Keratinocyte (primary cell): ENCODE measurements at regions not wholly inside any gene's neighbourhood (a gene's known extent, or its start where the extent isn't known, plus 50 kb on each side); places are given as distances from the start of the nearest gene placed in this dataset.

ENCODE experiments used
- DNase-seq: peaks from one replicate; pipeline ENCODE4 v3.0.0-alpha.2; 2011; ENCODE audit warnings: low read depth, missing footprints, low spot score
- FAIRE-seq: peaks from 2 replicates; lab custom pipeline; 2011; peaks lifted over from hg19 to GRCh38; lab: Jason Lieb, UNC
- H2AFZ ChIP-seq: 2 replicates; pipeline ENCODE4 v1.6.0; 2012; ENCODE audit warnings: low read length, control low read depth, inconsistent platforms; ENCODE audit not compliant: control insufficient read depth
- H3K27ac ChIP-seq: 2 replicates; pipeline ENCODE4 v1.5.1; 2011; ENCODE audit warnings: low read length; ENCODE audit not compliant: control insufficient read depth, insufficient read depth
- H3K27me3 ChIP-seq: 3 replicates; pipeline ENCODE4 v1.6.0; 2011; ENCODE audit warnings: low read length; ENCODE audit not compliant: control insufficient read depth, insufficient read depth; ENCODE audit errors: extremely low read depth
- H3K36me3 ChIP-seq, 2 experiments: 2 replicates in 1 of 2; 3 replicates in 1 of 2; pipeline ENCODE4 v1.5.1; 2011; ENCODE audit warnings: low read length in 2 of 2, mild to moderate bottlenecking in 1 of 2; ENCODE audit not compliant: control insufficient read depth in 2 of 2, insufficient read depth in 2 of 2; ENCODE audit errors: extremely low read depth in 1 of 2
- H3K4me1 ChIP-seq: 3 replicates; pipeline ENCODE4 v1.5.1; 2011; ENCODE audit warnings: low read length; ENCODE audit not compliant: control insufficient read depth, insufficient read depth; ENCODE audit errors: extremely low read depth
- H3K4me2 ChIP-seq: 3 replicates; pipeline ENCODE4 v1.6.0; 2011; ENCODE audit warnings: low read depth, low read length; ENCODE audit not compliant: control insufficient read depth, insufficient read depth; ENCODE audit errors: extremely low read depth
- H3K4me3 ChIP-seq, 3 experiments: fragments of 200-600 bp in 1 of 3; sonication (generic) in 1 of 3; 2 replicates in 2 of 3; 3 replicates in 1 of 3; pipeline ENCODE4 v1.5.1; 2011 to 2016; ENCODE audit warnings: low read length in 3 of 3, mild to moderate bottlenecking in 3 of 3, control low read depth in 2 of 3, inconsistent platforms in 1 of 3, low read depth in 1 of 3, mixed read lengths in 1 of 3, mixed run types in 1 of 3, moderate library complexity in 1 of 3; ENCODE audit not compliant: control insufficient read depth in 2 of 3, insufficient read depth in 2 of 3; ENCODE audit errors: extremely low read depth in 1 of 3
- H3K79me2 ChIP-seq: 2 replicates; pipeline ENCODE4 v1.6.0; 2012; ENCODE audit warnings: low read length; ENCODE audit not compliant: control insufficient read depth, insufficient read depth
- H3K9ac ChIP-seq: 3 replicates; pipeline ENCODE4 v1.6.0; 2011; ENCODE audit warnings: low read length; ENCODE audit not compliant: control insufficient read depth, insufficient read depth; ENCODE audit errors: extremely low read depth
- H3K9me1 ChIP-seq: 3 replicates; pipeline ENCODE4 v1.6.0; 2011; ENCODE audit warnings: low read length; ENCODE audit not compliant: control insufficient read depth, insufficient read depth; ENCODE audit errors: extremely low read depth
- H3K9me3 ChIP-seq: 2 replicates; pipeline ENCODE4 v1.5.1; 2012; ENCODE audit warnings: low read depth, low read length; ENCODE audit not compliant: control insufficient read depth
- H4K20me1 ChIP-seq: 3 replicates; pipeline ENCODE4 v1.6.0; 2011; ENCODE audit warnings: low read length; ENCODE audit not compliant: control insufficient read depth, insufficient read depth; ENCODE audit errors: extremely low read depth
- EZH2 ChIP-seq: IDR thresholded peaks from one replicate; pipeline ENCODE4 v1.6.1; 2012; ENCODE audit warnings: inconsistent platforms, mild to moderate bottlenecking, low read length, moderate library complexity
- dilution Hi-C: fragments of 300-500 bp; cut with MboI; formaldehyde crosslinking; loops from one replicate; pipeline ENCODE4 v1.7.0; 2020; ENCODE audit warnings: low sequenced_read_pairs; ENCODE audit not compliant: extremely low pct_ligation_motif_present
- TF ChIP-seq, protein P1 (sequence below), 3 experiments: IDR thresholded peaks in 1 of 3; conservative IDR thresholded peaks in 1 of 3; optimal IDR thresholded peaks in 1 of 3; 2 replicates in 2 of 3; 3 replicates in 1 of 3; pipeline versions ENCODE3 to v1.5.1; 2011; ENCODE audit warnings: low read length in 3 of 3, mild to moderate bottlenecking in 3 of 3, moderate library complexity in 2 of 3, control low read depth in 1 of 3, inconsistent platforms in 1 of 3; ENCODE audit not compliant: insufficient read depth in 2 of 3; ENCODE audit errors: extremely low read depth in 1 of 3

GRCh38 chr1:222306011-222306410 is 241.9 kb downstream of the HHIPL2 start:
- Histone ChIP-seq H3K27me3 (no peaks in the 10 kb centered on the region), H3K4me2 (no peak overlapping the region), H4K20me1 (no peaks in the 10 kb centered on the region), H3K27ac (no peak overlapping the region), H3K4me1 (no peaks in the 10 kb centered on the region), H2AFZ (no peak overlapping the region), H3K36me3 (no peaks in the 10 kb centered on the region), H3K4me3 (no peak overlapping the region), H3K79me2 (no peaks in the 10 kb centered on the region), H3K9ac (no peak overlapping the region), H3K9me3 (no peaks in the 10 kb centered on the region), H3K9me1 (no peaks in the 10 kb centered on the region)
- dilution Hi-C loops = no loop called here
- DNase-seq = no peak
- no peak for FAIRE-seq
- TF ChIP-seq, protein P1, sequence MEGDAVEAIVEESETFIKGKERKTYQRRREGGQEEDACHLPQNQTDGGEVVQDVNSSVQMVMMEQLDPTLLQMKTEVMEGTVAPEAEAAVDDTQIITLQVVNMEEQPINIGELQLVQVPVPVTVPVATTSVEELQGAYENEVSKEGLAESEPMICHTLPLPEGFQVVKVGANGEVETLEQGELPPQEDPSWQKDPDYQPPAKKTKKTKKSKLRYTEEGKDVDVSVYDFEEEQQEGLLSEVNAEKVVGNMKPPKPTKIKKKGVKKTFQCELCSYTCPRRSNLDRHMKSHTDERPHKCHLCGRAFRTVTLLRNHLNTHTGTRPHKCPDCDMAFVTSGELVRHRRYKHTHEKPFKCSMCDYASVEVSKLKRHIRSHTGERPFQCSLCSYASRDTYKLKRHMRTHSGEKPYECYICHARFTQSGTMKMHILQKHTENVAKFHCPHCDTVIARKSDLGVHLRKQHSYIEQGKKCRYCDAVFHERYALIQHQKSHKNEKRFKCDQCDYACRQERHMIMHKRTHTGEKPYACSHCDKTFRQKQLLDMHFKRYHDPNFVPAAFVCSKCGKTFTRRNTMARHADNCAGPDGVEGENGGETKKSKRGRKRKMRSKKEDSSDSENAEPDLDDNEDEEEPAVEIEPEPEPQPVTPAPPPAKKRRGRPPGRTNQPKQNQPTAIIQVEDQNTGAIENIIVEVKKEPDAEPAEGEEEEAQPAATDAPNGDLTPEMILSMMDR (optimal IDR thresholded peaks at IDR 0.05 in 1 of 3, IDR thresholded peaks at IDR 0.05 in 1 of 3, conservative IDR thresholded peaks at IDR 0.05 in 1 of 3; ENCODE audit: extremely low read depth in 1 of 3, insufficient read depth in 2 of 3, low read length in 3 of 3) = no peak

DNA sequence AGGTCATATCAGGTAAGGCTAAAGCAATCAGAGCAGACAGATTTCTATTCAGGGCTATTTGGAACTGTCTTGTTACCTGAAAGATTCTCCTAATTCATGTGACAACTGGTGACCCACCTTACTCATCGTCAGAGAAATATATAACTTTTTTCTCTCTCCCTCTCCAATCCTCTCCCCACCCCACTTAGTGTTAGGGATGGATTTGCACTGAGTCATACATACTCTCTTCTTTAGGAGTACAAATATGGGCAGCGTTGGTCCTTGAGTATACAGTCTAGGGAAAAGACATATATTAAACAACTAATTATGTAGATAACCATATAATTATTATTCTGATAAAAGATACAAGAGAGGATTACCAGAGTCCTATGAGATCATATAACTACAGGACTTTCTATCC is 246.3 kb downstream of the HHIPL2 start:
- Histone ChIP-seq H4K20me1 (no peaks in the 10 kb centered on the region), H3K79me2 (no peaks in the 10 kb centered on the region), H3K27me3 (no peaks in the 10 kb centered on the region), H2AFZ (no peak overlapping the region), H3K9ac (no peak overlapping the region), H3K36me3 (no peaks in the 10 kb centered on the region), H3K4me1 (no peaks in the 10 kb centered on the region), H3K27ac (no peak overlapping the region), H3K4me2 (no peak overlapping the region), H3K9me1 (no peaks in the 10 kb centered on the region), H3K9me3 (no peaks in the 10 kb centered on the region), H3K4me3 (no peak overlapping the region)
- dilution Hi-C loops = no loop called here
- TF ChIP-seq EZH2 = no peak
- TF ChIP-seq, protein P1 (optimal IDR thresholded peaks at IDR 0.05 in 1 of 3, IDR thresholded peaks at IDR 0.05 in 1 of 3, conservative IDR thresholded peaks at IDR 0.05 in 1 of 3; ENCODE audit: extremely low read depth in 1 of 3, insufficient read depth in 2 of 3, low read length in 3 of 3) = no peak
- FAIRE-seq (no peak), DNase-seq (no peak)
